Left lung (tissue), 4 donors: ENCODE measurements at regions not wholly inside any gene's neighbourhood (a gene's known extent, or its start where the extent isn't known, plus 50 kb on each side); places are given as distances from the start of the nearest gene placed in this dataset.

Source experiments
- ATAC-seq: fragments of 200-7000 bp; cut with Tn5 transposase; one replicate; pipeline ENCODE4 v1.9.1; 2020; ENCODE audit warnings: moderate library complexity
- DNase-seq, 4 donors: peaks; one replicate each; pipeline ENCODE4 v3.0.0-alpha.2; 2013 to 2020
- H3K27ac ChIP-seq, 2 donors: fragments of 200-600 bp; sonication (generic) in 1 of 2; one replicate each; pipeline versions ENCODE4 v1.5.0 to v1.8.0; 2020 to 2021
- H3K27me3 ChIP-seq, 2 donors: fragments of 200-600 bp; sonication (generic) in 1 of 2; one replicate each; pipeline versions ENCODE4 v1.5.0 to v1.8.0; 2020 to 2021
- H3K36me3 ChIP-seq, 2 donors: fragments of 200-600 bp; sonication (generic) in 1 of 2; one replicate each; pipeline versions ENCODE4 v1.5.0 to v1.8.0; 2020 to 2021
- H3K4me1 ChIP-seq, 2 donors: fragments of 200-600 bp; one replicate each; pipeline ENCODE4 v1.8.0; 2021
- H3K4me3 ChIP-seq, 2 donors: fragments of 200-600 bp; sonication (generic) in 1 of 2; one replicate each; pipeline versions ENCODE4 v1.5.0 to v1.8.0; 2020 to 2021; ENCODE audit warnings: mild to moderate bottlenecking in 1 of 2
- H3K9me3 ChIP-seq, 2 donors: fragments of 200-600 bp; sonication (generic) in 1 of 2; one replicate each; pipeline versions ENCODE4 v1.5.0 to v1.8.0; 2020 to 2021
- CTCF ChIP-seq, 2 donors: fragments of 200-600 bp; sonication (generic) in 1 of 2; IDR thresholded peaks; one replicate each; pipeline versions ENCODE4 v1.5.0 to v1.8.0; 2021; ENCODE audit warnings: antibody characterized with exemption in 2 of 2
- intact Hi-C, 2 donors: fragments of 100-400 bp; cut with DNase I; formaldehyde crosslinking; loops; one replicate each; pipeline versions ENCODE4 v1.11.2 to v1.14.2; 2022
- donor health status: DM: no; HTN: yes; CAD: no.
- donor health status: DM: no; HTN: no; CAD: no.

- Histone ChIP-seq H3K36me3 (no peaks in the 10 kb centered on the region), H3K4me3 (no peak overlapping the region), H3K27ac (no peak overlapping the region), H3K27me3 (no peaks in the 10 kb centered on the region), H3K9me3 (no peaks in the 10 kb centered on the region), H3K4me1 (no peaks in the 10 kb centered on the region)
- ATAC-seq (no peak), DNase-seq (no peak)
- no peak for TF ChIP-seq CTCF (IDR thresholded peaks at IDR 0.05)
- intact Hi-C loops, result no loop called here
Observed at GRCh38 chr18:66694852-66695251, 91.0 kb upstream of the CDH19 start.

GRCh38 chr18:66687635-66688034, 83.7 kb upstream of the CDH19 start:
- Histone ChIP-seq H3K27ac (no peak overlapping the region), H3K36me3 (no peaks in the 10 kb centered on the region), H3K4me1 (no peaks in the 10 kb centered on the region), H3K4me3 (no peak overlapping the region), H3K9me3 (peaks cover 0 to 24% of the 10 kb centered on the region in 2 donors), H3K27me3 (no peaks in the 10 kb centered on the region)
- ATAC-seq, result no peak
- DNase-seq, result no peak
- intact Hi-C loops, result no loop called here
- no peak for TF ChIP-seq CTCF (IDR thresholded peaks at IDR 0.05)

GRCh38 chr18:66682855-66683322, 79.0 kb upstream of the CDH19 start:
- Histone ChIP-seq H3K36me3 (no peaks in the 10 kb centered on the region), H3K4me3 (no peak overlapping the region), H3K4me1 (no peaks in the 10 kb centered on the region), H3K27ac (no peak overlapping the region), H3K9me3 (peaks cover 0 to 30% of the 10 kb centered on the region in 2 donors), H3K27me3 (no peaks in the 10 kb centered on the region)
- TF ChIP-seq CTCF (IDR thresholded peaks at IDR 0.05), result no peak
- ATAC-seq, result no peak
- peak in 1 of 4 donors; percentile 3 for DNase-seq
- intact Hi-C loops, result no loop called here

- H3K4me1 ChIP-seq, result no peaks in the 10 kb centered on the region
- intact Hi-C loops, result no loop called here
- H3K9me3 ChIP-seq, result peaks cover 0 to 16% of the 10 kb centered on the region in 2 donors
- H3K36me3 ChIP-seq, result no peaks in the 10 kb centered on the region
- DNase-seq (no peak), ATAC-seq (no peak)
- H3K27me3 ChIP-seq, result no peaks in the 10 kb centered on the region
- H3K4me3 ChIP-seq, result no peak overlapping the region
- H3K27ac ChIP-seq, result no peak overlapping the region
- no peak for TF ChIP-seq CTCF (IDR thresholded peaks at IDR 0.05)
Observed at GRCh38 chr18:66676699-66677098, 72.8 kb upstream of the CDH19 start.

- no peak for ATAC-seq
- Histone ChIP-seq H3K27me3 (no peaks in the 10 kb centered on the region), H3K4me1 (no peaks in the 10 kb centered on the region), H3K27ac (no peak overlapping the region), H3K9me3 (peaks cover 0 to 9% of the 10 kb centered on the region in 2 donors), H3K4me3 (no peak overlapping the region), H3K36me3 (no peaks in the 10 kb centered on the region)
- DNase-seq, result no peak
- no peak for TF ChIP-seq CTCF (IDR thresholded peaks at IDR 0.05)
- intact Hi-C loops, result no loop called here
Observed at GRCh38 chr18:66674286-66674685, 70.4 kb upstream of the CDH19 start.
